H7 (cell line): ENCODE measurements at regions not wholly inside any gene's neighbourhood (a gene's known extent, or its start where the extent isn't known, plus 50 kb on each side); places are given as distances from the start of the nearest gene placed in this dataset.
"Not testable (repeated sequence)": the region's sequence is repeated elsewhere in the genome, so short reads cannot be mapped to it uniquely, and the experiment has no call there.

Experiments
- DNase-seq: peaks from one replicate; pipeline ENCODE4 v3.0.0; 2012
- H3K27me3 ChIP-seq: 2 replicates; pipeline ENCODE4 v1.6.0; 2011; ENCODE audit warnings: mild to moderate bottlenecking, low read length; ENCODE audit not compliant: control insufficient read depth, insufficient read depth
- H3K36me3 ChIP-seq: replicated peaks from 2 replicates; pipeline ENCODE4 v1.5.1; 2011; ENCODE audit warnings: low read length; ENCODE audit not compliant: control insufficient read depth, insufficient read depth
- H3K4me3 ChIP-seq: 2 replicates; pipeline ENCODE4 v1.5.1; 2011; ENCODE audit warnings: low read depth, mild to moderate bottlenecking, control low read depth, low read length, moderate library complexity; ENCODE audit not compliant: insufficient read depth

DNA sequence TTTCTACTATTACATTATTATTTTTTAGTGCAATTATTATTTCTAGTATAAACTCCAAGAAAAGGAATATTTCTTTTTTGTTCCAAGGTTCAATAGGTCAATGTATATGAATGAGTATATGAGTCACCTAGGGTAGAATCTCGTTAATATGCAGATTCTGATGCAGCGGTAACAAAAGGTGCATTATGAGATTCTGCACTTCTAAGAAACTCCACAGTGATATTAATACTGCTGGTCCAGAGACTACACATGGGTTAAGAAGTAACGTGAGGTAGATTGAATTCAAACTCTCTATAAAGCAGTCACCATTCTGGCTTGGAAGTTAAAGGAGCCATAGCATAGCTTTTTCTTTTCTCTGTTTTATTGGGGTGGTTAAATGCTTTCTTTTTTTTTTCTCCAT is 596.2 kb upstream of the TBL1XR1 start:
- no peak overlapping the region for H3K4me3 ChIP-seq
- DNase-seq = no peak
- H3K36me3 ChIP-seq = no peaks in the 10 kb centered on the region
- no peaks in the 10 kb centered on the region for H3K27me3 ChIP-seq

DNA sequence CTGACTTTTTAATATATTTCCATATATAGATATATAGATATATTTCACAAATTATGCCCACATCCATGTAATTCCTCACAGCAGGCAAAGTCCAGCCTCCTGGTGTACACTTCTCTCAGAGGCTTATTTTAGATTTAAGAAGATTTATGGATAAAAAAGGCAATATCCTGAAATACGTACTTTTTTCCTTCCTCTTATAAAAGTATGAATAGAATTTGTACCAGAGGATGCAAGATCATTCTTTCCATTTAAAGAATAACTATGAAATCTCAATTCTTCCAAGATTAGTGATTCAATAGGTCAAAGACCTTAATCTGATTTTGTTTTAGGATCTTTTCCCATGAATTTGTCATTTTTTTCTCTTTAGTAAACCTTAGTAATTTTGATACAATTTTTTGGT is 597.9 kb upstream of the TBL1XR1 start:
- no peak for DNase-seq

DNA sequence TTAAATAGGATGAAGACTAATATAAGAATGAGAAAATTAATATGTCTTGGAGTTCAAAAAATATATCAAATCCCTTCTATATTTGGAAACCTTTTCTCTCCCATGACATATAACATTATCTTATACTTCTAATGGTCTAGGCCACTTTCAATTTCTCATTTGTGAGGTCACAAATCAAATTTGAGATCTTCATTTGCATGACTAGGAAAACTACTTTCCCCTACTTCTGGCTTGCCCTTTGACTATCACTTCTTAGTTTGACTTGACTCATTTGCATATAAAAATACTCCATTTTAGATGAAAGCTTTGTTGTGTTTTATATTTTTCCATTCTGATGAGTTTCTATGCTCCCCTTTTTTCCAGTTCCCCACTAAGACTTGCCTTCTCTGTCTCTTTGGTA is 598.6 kb upstream of the TBL1XR1 start:
- no peak overlapping the region for H3K4me3 ChIP-seq
- H3K27me3 ChIP-seq = no peaks in the 10 kb centered on the region
- H3K36me3 ChIP-seq = no peaks in the 10 kb centered on the region
- no peak for DNase-seq

More for the DNA sequence above, 597.9 kb upstream of the TBL1XR1 start:
- no peaks in the 10 kb centered on the region for H3K27me3 ChIP-seq
- no peak overlapping the region for H3K4me3 ChIP-seq
- H3K36me3 ChIP-seq = no peaks in the 10 kb centered on the region

- H3K36me3 ChIP-seq, H3K4me3 ChIP-seq, H3K27me3 ChIP-seq, DNase-seq: not testable (repeated sequence)
Observed at GRCh38 chr3:177800147-177800546, 602.9 kb upstream of the TBL1XR1 start.

GRCh38 chr3:177800561-177800960 is 603.3 kb upstream of the TBL1XR1 start:
- H3K27me3 ChIP-seq = no peaks in the 10 kb centered on the region
- DNase-seq = no peak
- H3K36me3 ChIP-seq = no peaks in the 10 kb centered on the region
- H3K4me3 ChIP-seq = no peak overlapping the region

GRCh38 chr3:177802151-177802900 is 605.0 kb upstream of the TBL1XR1 start:
- H3K27me3 ChIP-seq = no peaks in the 10 kb centered on the region
- no peak for DNase-seq
- no peaks in the 10 kb centered on the region for H3K36me3 ChIP-seq
- no peak overlapping the region for H3K4me3 ChIP-seq

DNA sequence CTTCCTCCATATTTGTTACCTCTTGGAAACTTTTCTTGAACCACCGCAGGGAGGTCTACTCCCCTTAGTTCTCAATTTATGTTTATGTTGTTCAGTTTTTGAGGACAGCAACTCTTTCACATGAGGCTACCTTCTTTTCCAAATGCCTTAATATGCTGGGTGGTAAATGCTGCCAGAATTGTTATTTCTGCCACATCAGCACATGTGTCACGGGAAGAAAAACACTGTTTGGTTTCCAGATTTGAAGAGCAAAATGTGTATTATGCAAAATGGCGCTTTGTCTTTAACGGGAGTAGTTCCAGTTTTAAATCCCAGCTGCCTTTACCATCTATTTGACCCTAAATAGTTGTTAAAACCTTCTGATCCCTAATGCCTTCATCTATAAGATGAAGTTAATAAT is 606.2 kb upstream of the TBL1XR1 start:
- Histone ChIP-seq H3K4me3 (no peak overlapping the region), H3K36me3 (no peaks in the 10 kb centered on the region), H3K27me3 (no peaks in the 10 kb centered on the region)
- no peak for DNase-seq

DNA sequence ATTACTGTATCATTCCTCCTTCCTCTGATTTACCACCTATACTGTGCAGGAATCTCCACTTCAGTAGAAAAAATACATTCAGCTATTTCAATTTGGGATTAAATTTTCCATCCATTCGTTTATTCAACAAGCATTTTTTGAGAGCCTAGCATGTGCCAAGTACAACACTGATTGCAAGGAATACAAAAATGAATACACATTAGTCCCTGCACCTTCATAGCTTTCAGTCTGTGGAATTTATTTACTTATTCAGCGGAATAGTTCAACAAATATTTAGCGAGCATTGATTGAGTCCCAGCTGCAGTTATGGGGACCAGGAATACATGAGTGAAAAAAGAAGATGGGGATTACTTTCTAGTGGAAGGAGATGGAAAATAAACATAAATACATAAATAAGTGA is 606.8 kb upstream of the TBL1XR1 start:
- Histone ChIP-seq H3K27me3 (no peaks in the 10 kb centered on the region), H3K4me3 (no peak overlapping the region), H3K36me3 (no peaks in the 10 kb centered on the region)
- no peak for DNase-seq

DNA sequence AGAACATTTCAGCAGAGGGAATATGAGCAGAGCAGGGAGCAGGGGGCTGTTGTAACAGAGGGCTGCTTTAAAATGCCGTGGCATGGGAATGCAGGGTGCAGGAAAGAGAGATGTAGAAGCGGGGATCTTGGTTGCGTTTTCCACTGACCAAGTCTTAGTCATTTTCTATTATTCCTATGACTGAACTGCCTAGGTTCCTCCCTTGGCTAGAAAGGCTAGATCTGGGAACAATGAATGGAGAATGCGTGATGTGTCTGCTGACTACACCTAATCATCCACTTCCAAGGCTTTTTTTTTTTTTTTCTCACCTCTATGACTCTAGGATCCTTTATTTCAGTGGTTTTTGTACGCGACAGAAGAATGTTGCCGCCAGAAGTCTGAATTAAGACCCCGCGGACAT is 607.4 kb upstream of the TBL1XR1 start:
- no peak overlapping the region for H3K4me3 ChIP-seq
- no peaks in the 10 kb centered on the region for H3K27me3 ChIP-seq
- DNase-seq = no peak
- no peaks in the 10 kb centered on the region for H3K36me3 ChIP-seq

- Histone ChIP-seq H3K36me3 (no peaks in the 10 kb centered on the region), H3K27me3 (no peaks in the 10 kb centered on the region), H3K4me3 (no peak overlapping the region)
- no peak for DNase-seq
Observed at GRCh38 chr3:177807150-177807875, 610.0 kb upstream of the TBL1XR1 start.

- not testable (repeated sequence) for H3K36me3 ChIP-seq, H3K4me3 ChIP-seq, DNase-seq, H3K27me3 ChIP-seq
Observed at GRCh38 chr3:177808928-177809478, 611.7 kb upstream of the TBL1XR1 start.

DNA sequence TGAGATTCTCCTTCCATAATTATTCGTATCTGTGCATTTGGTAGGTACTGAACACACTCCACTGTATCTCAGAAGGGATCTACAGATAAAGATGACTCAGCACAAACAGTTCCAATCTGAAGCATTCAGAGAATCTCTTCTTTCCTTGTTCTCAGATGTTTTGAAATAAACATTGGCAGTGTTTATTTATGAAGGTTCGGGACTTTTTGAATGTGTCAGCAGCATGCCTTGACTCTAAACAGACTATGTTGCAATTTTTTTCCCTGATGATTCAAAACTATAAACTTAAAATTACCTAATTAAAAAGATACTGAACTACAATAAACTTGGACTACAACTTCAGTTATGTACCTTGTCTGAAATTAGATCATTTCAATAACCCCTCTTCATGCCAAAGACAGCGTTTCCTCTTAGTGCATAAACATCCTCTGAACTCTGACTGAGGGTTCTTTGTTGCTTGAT is 612.9 kb upstream of the TBL1XR1 start:
- no peak for DNase-seq
- no peaks in the 10 kb centered on the region for H3K36me3 ChIP-seq
- H3K27me3 ChIP-seq = no peaks in the 10 kb centered on the region
- no peak overlapping the region for H3K4me3 ChIP-seq

- H3K36me3 ChIP-seq = no peaks in the 10 kb centered on the region
- H3K4me3 ChIP-seq = no peak overlapping the region
- H3K27me3 ChIP-seq = no peaks in the 10 kb centered on the region
- no peak for DNase-seq
Observed at GRCh38 chr3:177811112-177811511, 613.8 kb upstream of the TBL1XR1 start.

GRCh38 chr3:177811835-177812234 is 614.6 kb upstream of the TBL1XR1 start:
- Histone ChIP-seq H3K4me3 (no peak overlapping the region), H3K36me3 (no peaks in the 10 kb centered on the region), H3K27me3 (no peaks in the 10 kb centered on the region)
- DNase-seq = no peak

DNA sequence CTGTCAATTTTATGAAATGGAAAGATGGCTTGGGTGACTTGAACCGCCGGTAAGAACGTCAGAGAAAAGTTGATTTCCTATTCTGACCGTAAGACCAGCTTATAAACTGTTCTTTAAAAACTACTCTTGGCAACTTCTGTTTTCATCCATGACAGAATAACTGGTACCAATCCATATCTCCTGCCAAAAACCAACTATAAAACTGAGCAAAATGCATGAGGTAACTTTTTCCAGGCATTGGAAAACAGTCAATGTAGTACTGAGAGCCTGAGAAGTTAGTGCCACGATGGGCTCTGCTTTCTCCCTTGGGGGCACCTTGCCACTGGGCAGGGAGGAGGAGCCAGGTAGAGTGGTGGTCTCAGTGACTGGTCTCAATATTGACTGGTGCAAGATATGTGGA is 615.2 kb upstream of the TBL1XR1 start:
- Histone ChIP-seq H3K36me3 (no peaks in the 10 kb centered on the region), H3K27me3 (no peaks in the 10 kb centered on the region), H3K4me3 (no peak overlapping the region)
- DNase-seq = no peak
